GM23338 (cell line): ENCODE measurements at regions not wholly inside any gene's neighbourhood (a gene's known extent, or its start where the extent isn't known, plus 50 kb on each side); places are given as distances from the start of the nearest gene placed in this dataset.

Experiments
- ATAC-seq: fragments of 200-7000 bp; cut with Tn5 transposase; 3 replicates; pipeline ENCODE4 v1.9.1; 2020
- DNase-seq: peaks from one replicate; pipeline ENCODE4 v3.0.0-alpha.2; 2015; ENCODE audit warnings: low spot score
- H2AFZ ChIP-seq: fragments of 200-600 bp; sonication (generic); 2 replicates; pipeline ENCODE4 v1.8.0; 2016; ENCODE audit warnings: antibody characterized with exemption, mild to moderate bottlenecking, moderate library complexity
- H3F3A ChIP-seq: fragments of 200-600 bp; sonication (generic); replicated peaks from 2 replicates; pipeline ENCODE4 v1.8.0; 2017; ENCODE audit warnings: antibody characterized with exemption, mixed run types, low read depth
- H3K27ac ChIP-seq: fragments of 200-600 bp; sonication (generic); 2 replicates; pipeline ENCODE4 v1.6.1; 2016; ENCODE audit warnings: low read depth
- H3K27me3 ChIP-seq: fragments of 200-600 bp; sonication (generic); 2 replicates; pipeline ENCODE4 v1.8.0; 2016; ENCODE audit warnings: mild to moderate bottlenecking, mixed run types, moderate library complexity; ENCODE audit not compliant: insufficient read depth
- H3K36me3 ChIP-seq: fragments of 200-600 bp; sonication (generic); 2 replicates; pipeline ENCODE4 v1.8.0; 2016; ENCODE audit warnings: mild to moderate bottlenecking; ENCODE audit not compliant: insufficient read depth
- H3K4me1 ChIP-seq: fragments of 200-600 bp; sonication (generic); 2 replicates; pipeline ENCODE4 v1.8.0; 2016; ENCODE audit warnings: mild to moderate bottlenecking, moderate library complexity; ENCODE audit not compliant: insufficient read depth
- H3K4me2 ChIP-seq: fragments of 200-600 bp; sonication (generic); 2 replicates; pipeline ENCODE4 v1.7.1; 2017; ENCODE audit warnings: mixed run types
- H3K4me3 ChIP-seq: fragments of 200-600 bp; sonication (generic); 2 replicates; pipeline ENCODE4 v1.6.1; 2016; ENCODE audit warnings: mixed run types
- H3K79me2 ChIP-seq: fragments of 200-600 bp; sonication (generic); replicated peaks from 2 replicates; pipeline ENCODE4 v1.8.0; 2017; ENCODE audit warnings: mild to moderate bottlenecking; ENCODE audit not compliant: insufficient read depth
- H3K9me2 ChIP-seq: fragments of 200-600 bp; sonication (generic); 2 replicates; pipeline ENCODE4 v1.8.0; 2017; ENCODE audit not compliant: insufficient read depth
- H4K20me1 ChIP-seq: fragments of 200-600 bp; sonication (generic); replicated peaks from 2 replicates; pipeline ENCODE4 v1.8.0; 2017; ENCODE audit warnings: mild to moderate bottlenecking; ENCODE audit not compliant: insufficient read depth
- H3K27ac Mint-ChIP-seq: 2 replicates; pipeline ENCODE4 v1.8.0; 2020; ENCODE audit warnings: inconsistent platforms, mild to moderate bottlenecking, moderate library complexity, mixed read lengths
- H3K27me3 Mint-ChIP-seq: 3 replicates; pipeline ENCODE4 v1.8.0; 2022; ENCODE audit warnings: low read depth, mild to moderate bottlenecking, moderate library complexity, mixed read lengths, inconsistent platforms; ENCODE audit not compliant: insufficient read depth, poor library complexity
- H3K36me3 Mint-ChIP-seq: 3 replicates; pipeline ENCODE4 v1.8.0; 2021; ENCODE audit warnings: low read depth, mild to moderate bottlenecking, inconsistent platforms, moderate library complexity, mixed read lengths
- H3K4me1 Mint-ChIP-seq: 3 replicates; pipeline ENCODE4 v1.8.0; 2020; ENCODE audit warnings: mild to moderate bottlenecking, inconsistent platforms, mixed read lengths
- H3K4me3 Mint-ChIP-seq: 3 replicates; pipeline ENCODE4 v1.8.0; 2021; ENCODE audit warnings: moderate library complexity, mild to moderate bottlenecking, inconsistent platforms, mixed read lengths
- H3K9me3 Mint-ChIP-seq: 3 replicates; pipeline ENCODE4 v1.8.0; 2020; ENCODE audit warnings: moderate library complexity, mild to moderate bottlenecking, inconsistent platforms, mixed read lengths
- CREB1 ChIP-seq: fragments of 250-450 bp; sonication (Bioruptor Pico); IDR thresholded peaks from 2 replicates; pipeline ENCODE4 v1.5.0; 2020; ENCODE audit warnings: low read depth, mild to moderate bottlenecking, moderate library complexity
- CTCF ChIP-seq, 2 experiments: fragments of 200-600 bp in 1 of 2; sonication (generic) in 1 of 2; conservative IDR thresholded peaks; 2 replicates each; pipeline versions ENCODE4 v1.5.1 to v1.6.1; 2016 to 2017; ENCODE audit warnings: antibody characterized with exemption in 2 of 2, low read depth in 2 of 2, mild to moderate bottlenecking in 2 of 2, moderate library complexity in 1 of 2
- ETS1 ChIP-seq: IDR thresholded peaks from 2 replicates; pipeline ENCODE4 v1.6.1; 2016; ENCODE audit warnings: antibody characterized with exemption
- JUNB ChIP-seq: IDR thresholded peaks from one replicate; pipeline ENCODE4 v1.6.1; 2016; ENCODE audit warnings: antibody characterized with exemption; ENCODE audit not compliant: unreplicated experiment
- NANOG ChIP-seq: IDR thresholded peaks from 2 replicates; pipeline ENCODE4 v1.6.1; 2016; ENCODE audit warnings: antibody characterized with exemption, borderline replicate concordance
- STAT1 ChIP-seq: IDR thresholded peaks from one replicate; pipeline ENCODE4 v1.6.1; 2016; ENCODE audit warnings: antibody characterized with exemption; ENCODE audit not compliant: unreplicated experiment
- ZNF114 ChIP-seq: fragments of 250-450 bp; sonication (Bioruptor Pico); IDR thresholded peaks from 2 replicates; pipeline ENCODE4 v1.5.0; 2020; ENCODE audit warnings: mild to moderate bottlenecking, moderate library complexity
- ZNF331 ChIP-seq: fragments of 250-450 bp; sonication (Bioruptor Pico); IDR thresholded peaks from 2 replicates; pipeline ENCODE4 v1.5.0; 2020; ENCODE audit warnings: low read depth, mild to moderate bottlenecking, moderate library complexity
- ZNF462 ChIP-seq: fragments of 250-450 bp; sonication (Bioruptor Pico); IDR thresholded peaks from 2 replicates; pipeline ENCODE4 v1.5.0; 2020; ENCODE audit warnings: mild to moderate bottlenecking, moderate library complexity

DNA sequence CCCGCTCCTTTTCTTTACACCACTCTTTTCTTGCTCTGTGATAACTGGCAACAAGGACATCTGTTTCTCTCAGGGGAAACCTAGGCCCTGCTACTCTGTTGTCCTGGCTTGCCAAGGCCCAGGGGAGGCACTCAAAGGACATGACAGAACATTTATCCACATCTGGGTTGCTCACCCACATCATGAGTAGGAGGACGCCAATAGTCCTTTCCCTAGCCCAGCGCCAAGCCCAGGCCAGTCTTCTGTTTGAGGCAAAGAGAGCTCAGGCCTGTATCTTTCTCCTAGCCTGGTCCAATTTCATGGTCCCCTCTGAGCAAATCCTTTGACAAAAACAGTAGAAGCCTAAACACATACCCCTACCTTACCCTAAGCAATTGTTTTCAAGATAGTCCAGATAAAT lies 366.8 kb upstream of the SGCD start (continued):
- no peak for TF ChIP-seq ZNF462 (CRISPR knock-in tag)
- no peak for TF ChIP-seq JUNB
- no peak for TF ChIP-seq ETS1
- no peak for TF ChIP-seq ZNF331 (CRISPR knock-in tag)

DNA sequence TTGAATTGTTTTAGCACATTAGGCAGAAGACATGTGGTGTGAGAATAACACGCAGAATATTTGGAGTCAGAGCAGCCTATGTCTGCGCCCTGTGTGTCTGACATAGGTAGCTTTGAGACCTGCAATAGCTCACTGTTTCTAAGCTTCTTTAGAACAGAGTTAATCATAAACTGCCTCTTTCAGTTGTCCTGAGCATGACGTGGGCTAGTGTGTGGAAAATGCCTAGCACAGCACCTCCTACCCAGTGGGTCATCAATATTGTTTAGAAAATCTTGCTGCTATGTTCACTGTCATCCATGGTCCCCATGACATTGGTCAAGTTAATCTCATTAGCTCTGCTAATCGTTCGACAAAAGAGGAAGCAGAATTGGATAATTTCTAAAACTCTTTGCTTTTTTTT lies 357.4 kb upstream of the SGCD start:
- ATAC-seq = no peak
- no peaks in the 10 kb centered on the region for H3K27me3 ChIP-seq
- no peak for TF ChIP-seq ZNF331 (CRISPR knock-in tag)
- no peak for TF ChIP-seq CTCF (conservative IDR thresholded peaks at IDR 0.05; ENCODE audit: low read depth in 2 of 2)
- TF ChIP-seq STAT1 = no peak
- no peak for TF ChIP-seq ETS1
- no peak for TF ChIP-seq NANOG
- no peak for TF ChIP-seq ZNF114 (CRISPR knock-in tag)
- TF ChIP-seq CREB1 (CRISPR knock-in tag) = no peak

More for the DNA sequence above, 357.4 kb upstream of the SGCD start:
- H3K4me1 ChIP-seq = no peaks in the 10 kb centered on the region
- no peak overlapping the region for H2AFZ ChIP-seq
- DNase-seq = no peak
- H3K4me3 ChIP-seq = no peak overlapping the region
- H3K79me2 ChIP-seq = no peaks in the 10 kb centered on the region
- H3K4me3 Mint-ChIP-seq = no peak overlapping the region
- no peak overlapping the region for H3K27ac Mint-ChIP-seq
- H3K9me2 ChIP-seq = no peaks in the 10 kb centered on the region
- H3F3A ChIP-seq = no peaks in the 10 kb centered on the region
- no peaks in the 10 kb centered on the region for H3K27me3 Mint-ChIP-seq
- no peaks in the 10 kb centered on the region for H3K4me1 Mint-ChIP-seq
- H4K20me1 ChIP-seq = no peaks in the 10 kb centered on the region
- no peak overlapping the region for H3K27ac ChIP-seq
- H3K36me3 ChIP-seq = no peaks in the 10 kb centered on the region
- H3K36me3 Mint-ChIP-seq = no peaks in the 10 kb centered on the region
- H3K4me2 ChIP-seq = no peak overlapping the region
- no peaks in the 10 kb centered on the region; the same call in 2 of the 3 replicates for H3K9me3 Mint-ChIP-seq
